ENCODE measurements at regions not wholly inside any gene's neighbourhood (a gene's known extent, or its start where the extent isn't known, plus 50 kb on each side); places are given as distances from the start of the nearest gene placed in this dataset.
A peak's percentile ranks its signal among the peaks of the same experiment; 100 is the strongest.

GRCh38 chr14:36390718-36391117 lies 70.3 kb upstream of the MBIP start:
- Histone ChIP-seq H3K36me3 (no peaks in the 10 kb centered on the region), H3K4me3 (no peak overlapping the region), H3K27me3 (replicated peaks; ENCODE audit: insufficient read depth) (no peaks in the 10 kb centered on the region), H3K27ac (no peak overlapping the region), H3K4me1 (ENCODE audit: control insufficient read depth in 1 of 2, low read depth in 2 of 2) (no peaks in the 10 kb centered on the region), H3K9me3 (no peaks in the 10 kb centered on the region)
- ATAC-seq (ENCODE audit: insufficient number of reproducible peaks, low FRiP score, low read depth) (no peak), DNase-seq (ENCODE audit: low spot score) (no peak)
- no peak for TF ChIP-seq CTCF (IDR thresholded peaks at IDR 0.05)

- H3K27me3 ChIP-seq (replicated peaks; ENCODE audit: insufficient read depth) = no peaks in the 10 kb centered on the region
- H3K36me3 ChIP-seq = no peaks in the 10 kb centered on the region
- TF ChIP-seq CTCF (IDR thresholded peaks at IDR 0.05) = no peak
- H3K27ac ChIP-seq = peak overlapping the region; percentile 80 to 81
- DNase-seq (ENCODE audit: low spot score) (peak; percentile 44), ATAC-seq (ENCODE audit: insufficient number of reproducible peaks, low FRiP score, low read depth) (peak; percentile 93)
- H3K4me1 ChIP-seq (ENCODE audit: control insufficient read depth in 1 of 2, low read depth in 2 of 2) = peaks cover 5 to 19% of the 10 kb centered on the region in 2 donors
- H3K9me3 ChIP-seq = no peaks in the 10 kb centered on the region
- H3K4me3 ChIP-seq = no peak overlapping the region
Observed at GRCh38 chr14:36383767-36384431, 63.5 kb upstream of the MBIP start.

- H3K4me1 ChIP-seq (ENCODE audit: control insufficient read depth in 1 of 2, low read depth in 2 of 2) = no peaks in the 10 kb centered on the region
- no peaks in the 10 kb centered on the region for H3K9me3 ChIP-seq
- DNase-seq (ENCODE audit: low spot score) (peak; percentile 6), ATAC-seq (ENCODE audit: insufficient number of reproducible peaks, low FRiP score, low read depth) (peak; percentile 68)
- no peak overlapping the region for H3K27ac ChIP-seq
- H3K27me3 ChIP-seq (replicated peaks; ENCODE audit: insufficient read depth) = no peaks in the 10 kb centered on the region
- no peaks in the 10 kb centered on the region for H3K36me3 ChIP-seq
- no peak overlapping the region for H3K4me3 ChIP-seq
- TF ChIP-seq CTCF (IDR thresholded peaks at IDR 0.05) = peak; percentile 66
Observed at GRCh38 chr14:36373982-36374673, 53.7 kb upstream of the MBIP start.
